ENCODE measurements at regions not wholly inside any gene's neighbourhood (a gene's known extent, or its start where the extent isn't known, plus 50 kb on each side); places are given as distances from the start of the nearest gene placed in this dataset.

DNA sequence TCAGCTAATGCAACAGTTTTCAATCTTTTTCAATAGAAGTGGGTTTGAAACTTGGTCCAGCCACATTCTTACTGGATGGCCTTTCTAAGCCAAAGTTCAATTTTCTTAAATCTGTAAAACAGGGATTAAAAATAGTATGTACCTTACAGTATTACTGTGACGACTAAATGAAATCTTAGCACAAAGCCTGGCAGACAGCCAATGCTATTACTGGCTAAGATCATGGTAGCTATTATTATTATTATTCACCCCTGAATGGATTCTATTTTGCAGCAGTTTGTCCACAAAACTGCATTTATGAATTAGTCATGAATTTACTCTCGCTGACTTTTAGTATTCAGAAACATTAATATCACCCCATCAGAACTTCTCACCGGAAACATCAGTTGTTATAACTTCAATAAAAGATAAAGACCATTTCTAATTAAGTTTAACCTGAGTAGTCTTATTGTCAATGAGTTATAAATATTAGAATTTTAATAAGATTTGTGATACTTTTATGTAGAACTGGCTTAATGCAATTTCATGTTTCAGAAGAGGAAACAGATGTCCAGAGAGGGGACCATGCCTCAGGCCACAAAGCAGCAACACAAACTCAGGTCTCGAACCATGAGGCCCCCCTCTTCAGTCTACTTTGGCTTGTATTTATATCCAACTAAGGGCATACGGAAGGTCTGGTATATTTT lies 468.2 kb downstream of the ARHGEF28 start:
- Mint-ChIP-seq H3K4me1 (ENCODE audit: low read depth) (no peaks in the 10 kb centered on the region), H3K9me3 (no peaks in the 10 kb centered on the region), H3K27me3 (ENCODE audit: low read depth) (peaks cover 5% of the 10 kb centered on the region), H3K27ac (no peak overlapping the region), H3K4me3 (no peak overlapping the region), H3K36me3 (ENCODE audit: low read depth) (no peaks in the 10 kb centered on the region)

DNA sequence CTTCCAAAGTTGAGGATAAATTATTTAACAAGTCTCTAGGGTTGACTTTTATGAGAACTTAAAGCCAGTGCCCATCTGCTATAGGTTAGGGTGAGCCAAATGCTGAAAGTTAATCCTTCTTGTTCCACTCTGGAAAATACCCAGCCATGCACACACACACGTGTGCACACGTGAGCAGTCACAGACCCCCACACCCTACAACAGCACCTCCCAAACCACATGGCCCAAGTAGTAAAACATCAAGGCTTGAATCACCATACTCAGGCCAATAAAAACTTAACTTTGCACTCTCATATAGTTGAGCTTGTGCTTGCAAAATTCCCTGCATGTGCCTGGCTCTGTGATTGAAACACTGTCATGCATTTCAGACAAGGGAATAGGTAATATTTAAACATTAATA lies 467.6 kb downstream of the ARHGEF28 start:
- H3K9me3 Mint-ChIP-seq, result no peaks in the 10 kb centered on the region
- peaks cover 5% of the 10 kb centered on the region for H3K27me3 Mint-ChIP-seq (ENCODE audit: low read depth)
- H3K4me3 Mint-ChIP-seq, result no peak overlapping the region
- H3K27ac Mint-ChIP-seq, result no peak overlapping the region
- no peaks in the 10 kb centered on the region for H3K4me1 Mint-ChIP-seq (ENCODE audit: low read depth)
- H3K36me3 Mint-ChIP-seq (ENCODE audit: low read depth), result no peaks in the 10 kb centered on the region

DNA sequence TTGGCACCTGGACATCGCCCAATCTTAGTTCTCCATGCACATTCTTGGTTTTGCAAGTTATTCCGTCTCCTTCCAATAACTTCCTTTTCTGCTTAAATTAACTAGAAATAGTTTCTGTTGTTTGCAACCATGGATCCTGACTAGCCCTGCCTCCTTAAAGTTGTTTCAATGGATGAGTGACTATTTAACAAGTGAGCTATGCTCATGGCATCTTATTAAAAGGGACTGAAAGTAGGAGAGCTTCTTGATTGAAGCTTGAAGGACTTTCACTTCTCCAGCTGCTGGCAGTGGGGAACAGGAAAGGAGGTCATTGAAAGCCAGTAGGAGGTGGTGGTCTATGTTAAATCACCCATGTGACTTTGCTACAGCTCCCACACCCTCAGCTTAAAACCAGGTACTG lies 466.8 kb downstream of the ARHGEF28 start:
- H3K9me3 Mint-ChIP-seq, result no peaks in the 10 kb centered on the region
- no peaks in the 10 kb centered on the region for H3K36me3 Mint-ChIP-seq (ENCODE audit: low read depth)
- no peak overlapping the region for H3K4me3 Mint-ChIP-seq
- no peak overlapping the region for H3K27ac Mint-ChIP-seq
- no peaks in the 10 kb centered on the region for H3K4me1 Mint-ChIP-seq (ENCODE audit: low read depth)
- peaks cover 5% of the 10 kb centered on the region for H3K27me3 Mint-ChIP-seq (ENCODE audit: low read depth)

DNA sequence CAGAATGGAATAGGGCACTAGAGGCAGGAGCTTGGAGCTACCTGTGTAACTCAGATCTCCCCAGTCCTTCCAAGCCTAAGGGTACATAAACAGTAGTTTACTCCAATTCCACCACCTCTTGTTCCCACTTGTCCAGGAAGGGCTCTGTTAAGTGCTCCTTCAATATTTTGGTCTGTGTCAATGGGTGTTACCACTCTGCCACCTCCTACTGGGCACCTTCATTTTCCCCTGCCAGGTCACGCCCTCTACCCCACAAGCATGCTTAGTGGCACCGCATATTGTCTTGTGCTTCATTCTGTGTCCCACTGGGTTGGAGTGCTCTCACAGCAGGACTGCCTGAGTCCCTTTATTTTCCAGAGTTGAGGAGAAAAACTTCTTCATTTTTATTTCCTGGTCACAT lies 459.8 kb downstream of the ARHGEF28 start:
- Mint-ChIP-seq H3K36me3 (ENCODE audit: low read depth) (no peaks in the 10 kb centered on the region), H3K4me3 (no peak overlapping the region)

DNA sequence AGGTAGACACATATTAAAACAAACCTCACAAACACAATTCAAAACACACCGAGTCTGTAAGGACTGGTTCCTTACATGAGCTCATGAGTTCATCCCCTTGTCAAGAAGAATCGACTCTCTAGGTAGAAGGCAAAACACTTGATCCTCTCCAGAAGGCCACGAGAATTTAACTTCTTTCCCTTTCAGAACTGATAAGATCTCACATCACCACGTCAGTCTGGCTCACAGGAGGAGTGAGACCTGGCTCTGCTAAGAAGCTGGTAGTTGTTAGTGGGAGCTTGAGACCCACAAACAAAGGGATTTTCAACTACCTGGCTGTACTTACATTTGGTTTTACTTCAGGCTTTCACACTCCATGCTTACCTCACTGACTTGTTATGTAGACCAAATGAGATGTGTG lies 459.2 kb downstream of the ARHGEF28 start:
- Mint-ChIP-seq H3K27me3 (ENCODE audit: low read depth) (no peaks in the 10 kb centered on the region), H3K36me3 (ENCODE audit: low read depth) (no peaks in the 10 kb centered on the region), H3K4me1 (ENCODE audit: low read depth) (no peaks in the 10 kb centered on the region), H3K9me3 (no peaks in the 10 kb centered on the region), H3K4me3 (no peak overlapping the region), H3K27ac (no peak overlapping the region)

More for the DNA sequence above, 459.8 kb downstream of the ARHGEF28 start:
- H3K9me3 Mint-ChIP-seq, result no peaks in the 10 kb centered on the region
- H3K27ac Mint-ChIP-seq, result no peak overlapping the region
- no peaks in the 10 kb centered on the region for H3K4me1 Mint-ChIP-seq (ENCODE audit: low read depth)
- H3K27me3 Mint-ChIP-seq (ENCODE audit: low read depth), result no peaks in the 10 kb centered on the region

DNA sequence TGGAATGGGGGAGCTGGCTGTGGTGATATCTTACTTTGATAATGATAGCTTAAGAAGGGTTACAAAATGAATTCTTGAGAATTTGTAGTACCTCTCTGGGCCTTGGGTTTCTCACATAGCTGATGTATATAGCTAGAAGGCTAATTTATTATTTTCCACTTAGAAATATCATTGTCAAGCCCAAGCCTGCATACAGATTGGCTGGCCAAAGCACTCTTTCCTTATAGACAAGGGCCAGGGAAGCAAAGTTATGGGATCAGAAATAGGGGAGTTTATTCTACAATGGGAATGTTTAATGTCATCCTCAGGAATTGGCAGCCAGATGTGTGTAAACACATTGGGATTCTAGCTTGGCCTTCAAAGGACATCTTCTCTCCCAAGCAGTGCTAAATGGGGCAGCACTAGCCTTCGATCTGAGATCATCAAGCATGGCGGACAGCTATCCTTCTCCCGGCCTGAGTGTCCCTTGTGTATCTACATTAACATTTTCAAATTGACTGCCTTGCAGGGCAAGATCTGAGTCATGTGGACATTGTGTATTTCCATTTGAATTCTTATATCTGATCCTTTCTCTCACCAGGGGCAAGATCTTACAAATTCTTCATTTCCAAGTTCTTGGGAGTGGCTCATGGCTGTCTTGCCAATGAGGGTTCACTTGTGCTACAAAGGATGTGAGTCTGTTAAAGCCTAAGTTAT lies 457.2 kb downstream of the ARHGEF28 start:
- H3K4me3 Mint-ChIP-seq, result no peak overlapping the region
- no peaks in the 10 kb centered on the region for H3K27me3 Mint-ChIP-seq (ENCODE audit: low read depth)
- no peaks in the 10 kb centered on the region for H3K36me3 Mint-ChIP-seq (ENCODE audit: low read depth)
- H3K27ac Mint-ChIP-seq, result no peak overlapping the region
- H3K4me1 Mint-ChIP-seq (ENCODE audit: low read depth), result no peaks in the 10 kb centered on the region
- no peaks in the 10 kb centered on the region for H3K9me3 Mint-ChIP-seq

DNA sequence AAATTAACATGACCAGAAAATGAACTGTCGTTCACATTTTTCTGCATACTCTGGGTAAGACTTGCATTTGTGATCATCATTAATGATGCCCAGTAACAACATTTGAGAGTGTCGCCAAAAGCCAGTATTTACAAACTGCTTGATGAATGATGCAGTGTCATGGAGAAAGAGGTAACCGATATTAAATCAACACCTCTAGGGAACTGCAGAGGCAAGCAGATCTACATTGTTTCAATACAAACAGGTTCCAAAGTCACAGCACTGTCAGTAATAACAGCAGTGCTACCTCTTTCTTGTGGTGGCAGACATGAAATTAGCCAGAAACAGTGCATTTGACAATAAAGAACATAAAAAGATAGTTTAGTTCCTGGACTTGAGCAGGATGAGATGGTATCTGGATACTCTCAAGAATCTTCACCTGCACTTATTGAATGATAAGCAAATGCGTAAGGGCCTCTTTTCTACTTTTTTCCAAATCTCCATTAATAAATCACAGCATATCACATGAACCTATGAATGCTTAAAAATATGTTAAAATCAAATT lies 456.6 kb downstream of the ARHGEF28 start:
- no peaks in the 10 kb centered on the region for H3K27me3 Mint-ChIP-seq (ENCODE audit: low read depth)
- H3K9me3 Mint-ChIP-seq, result no peaks in the 10 kb centered on the region
- no peak overlapping the region for H3K4me3 Mint-ChIP-seq
- no peaks in the 10 kb centered on the region for H3K36me3 Mint-ChIP-seq (ENCODE audit: low read depth)
- no peaks in the 10 kb centered on the region for H3K4me1 Mint-ChIP-seq (ENCODE audit: low read depth)
- H3K27ac Mint-ChIP-seq, result no peak overlapping the region

DNA sequence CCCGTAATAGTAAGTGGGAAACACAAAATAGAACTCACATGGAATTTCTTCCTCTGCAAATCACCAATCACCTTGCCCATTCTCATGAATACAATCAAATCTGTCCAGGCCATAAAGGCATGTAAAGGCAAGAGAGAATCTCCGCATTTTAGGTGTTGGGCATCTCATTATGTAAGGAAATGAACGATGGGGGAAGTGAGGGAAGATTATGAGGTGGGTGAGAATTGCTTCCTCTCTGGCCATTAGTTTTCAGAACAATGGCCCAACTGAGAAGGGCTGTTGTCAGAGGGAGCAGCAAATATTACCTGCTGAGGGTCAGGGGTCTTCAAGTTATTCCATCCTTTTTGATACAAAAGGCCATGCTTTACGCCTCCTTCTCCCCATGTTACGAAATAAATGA lies 455.1 kb downstream of the ARHGEF28 start:
- H3K4me3 Mint-ChIP-seq, result no peak overlapping the region
- no peak overlapping the region for H3K27ac Mint-ChIP-seq
- no peaks in the 10 kb centered on the region for H3K4me1 Mint-ChIP-seq (ENCODE audit: low read depth)
- H3K36me3 Mint-ChIP-seq (ENCODE audit: low read depth), result no peaks in the 10 kb centered on the region
- H3K27me3 Mint-ChIP-seq (ENCODE audit: low read depth), result peaks cover 3% of the 10 kb centered on the region
- no peaks in the 10 kb centered on the region for H3K9me3 Mint-ChIP-seq

DNA sequence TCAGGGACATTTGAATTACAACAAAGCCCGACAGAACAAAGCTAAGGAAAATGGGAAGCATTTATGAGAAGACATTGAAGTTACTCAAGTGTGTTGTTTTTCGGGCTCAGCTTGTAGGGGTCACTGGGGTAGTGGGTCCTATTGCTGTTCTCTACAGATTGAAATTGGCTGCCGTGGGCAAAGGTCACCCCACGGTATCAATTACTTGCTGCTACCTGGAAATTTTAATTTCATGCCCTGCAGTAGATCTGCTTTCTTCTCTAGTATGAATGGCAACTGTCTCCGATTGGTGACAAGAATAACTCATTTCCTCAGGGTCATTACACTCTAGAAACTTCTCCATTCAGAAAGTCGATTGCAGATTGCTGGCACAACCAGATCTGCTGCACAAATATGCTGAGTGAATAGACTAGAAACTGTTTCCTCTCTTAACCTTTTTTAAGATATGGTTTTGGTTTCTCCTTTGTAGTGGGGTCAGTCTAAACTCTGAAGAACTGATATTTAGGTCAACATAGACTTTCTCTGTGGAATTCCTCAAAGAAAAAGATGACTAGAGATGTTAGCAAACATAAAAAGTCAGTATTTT lies 454.1 kb downstream of the ARHGEF28 start:
- H3K4me1 Mint-ChIP-seq (ENCODE audit: low read depth), result no peaks in the 10 kb centered on the region
- H3K36me3 Mint-ChIP-seq (ENCODE audit: low read depth), result no peaks in the 10 kb centered on the region
- H3K27me3 Mint-ChIP-seq (ENCODE audit: low read depth), result peaks cover 3% of the 10 kb centered on the region
- no peak overlapping the region for H3K4me3 Mint-ChIP-seq
- no peaks in the 10 kb centered on the region for H3K9me3 Mint-ChIP-seq
- H3K27ac Mint-ChIP-seq, result no peak overlapping the region

DNA sequence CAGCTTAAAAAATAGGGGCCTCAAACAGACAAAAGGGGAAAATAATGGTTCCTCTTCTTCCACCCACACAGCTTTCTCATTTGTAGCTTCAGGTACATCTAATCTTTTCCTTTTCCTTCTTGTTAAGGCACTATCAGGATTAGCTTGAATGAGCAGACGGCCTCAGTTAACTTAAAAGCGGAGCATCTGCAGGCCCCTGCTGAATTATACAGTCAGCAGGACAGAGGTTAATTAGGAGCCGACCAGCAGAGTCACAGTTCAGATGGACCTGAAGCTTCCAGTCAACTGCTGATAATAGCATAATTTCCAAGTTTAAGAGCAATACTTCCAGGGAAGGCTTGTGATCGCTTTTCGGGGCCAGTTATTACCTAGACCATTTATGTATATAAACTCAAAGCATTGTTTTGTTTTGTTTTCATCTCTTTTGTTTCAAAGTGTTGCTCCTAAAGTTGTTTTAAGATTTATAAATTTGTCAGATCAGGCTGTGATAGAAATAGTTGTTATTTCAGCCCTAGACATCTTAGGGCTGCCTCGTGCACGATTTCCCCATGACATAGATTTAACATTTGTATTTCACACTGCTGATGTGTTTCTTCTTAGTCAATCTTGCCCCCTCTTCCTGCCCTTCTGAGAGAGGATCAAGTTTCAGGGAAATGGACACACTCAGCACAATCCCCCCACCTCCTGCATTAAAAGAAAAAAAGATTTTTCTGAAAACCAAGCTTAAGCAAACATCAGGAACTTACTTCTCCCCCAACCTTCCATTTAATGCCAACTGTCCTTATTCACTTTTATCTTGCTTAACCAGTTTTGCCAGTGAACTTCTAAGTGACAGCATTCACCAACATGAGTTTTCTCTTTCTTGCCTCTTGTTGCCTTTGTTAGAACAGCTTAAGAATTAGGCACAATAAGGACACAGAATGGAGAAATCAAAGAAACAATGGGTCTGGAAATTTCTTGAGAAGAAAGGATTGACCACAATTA lies 449.8 kb downstream of the ARHGEF28 start:
- Mint-ChIP-seq H3K9me3 (no peaks in the 10 kb centered on the region), H3K27me3 (ENCODE audit: low read depth) (peaks cover 3% of the 10 kb centered on the region), H3K27ac (no peak overlapping the region), H3K4me3 (no peak overlapping the region), H3K36me3 (ENCODE audit: low read depth) (no peaks in the 10 kb centered on the region), H3K4me1 (ENCODE audit: low read depth) (no peaks in the 10 kb centered on the region)

DNA sequence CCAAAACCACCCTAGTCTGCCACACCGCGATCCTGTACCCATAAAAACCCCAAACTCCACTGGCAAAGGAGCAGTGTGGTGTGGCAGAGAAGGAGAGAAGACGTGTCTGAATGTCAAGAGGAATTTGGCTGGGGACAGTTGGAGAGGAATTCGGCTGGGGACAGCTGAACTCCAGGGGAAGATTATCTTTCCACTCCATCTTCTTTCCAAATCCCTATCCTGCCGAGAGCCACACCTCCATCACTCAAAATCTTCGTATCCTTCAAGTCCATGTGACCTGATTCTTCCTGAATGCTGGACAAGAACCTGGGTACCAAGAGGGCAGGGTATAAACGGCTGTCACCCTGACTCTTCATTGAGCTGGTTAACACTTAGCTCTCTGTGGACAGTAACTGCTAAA lies 448.1 kb downstream of the ARHGEF28 start:
- no peaks in the 10 kb centered on the region for H3K4me1 Mint-ChIP-seq (ENCODE audit: low read depth)
- no peaks in the 10 kb centered on the region for H3K36me3 Mint-ChIP-seq (ENCODE audit: low read depth)
- H3K27ac Mint-ChIP-seq, result no peak overlapping the region
- no peak overlapping the region for H3K4me3 Mint-ChIP-seq
- peaks cover 3% of the 10 kb centered on the region for H3K27me3 Mint-ChIP-seq (ENCODE audit: low read depth)
- no peaks in the 10 kb centered on the region for H3K9me3 Mint-ChIP-seq

DNA sequence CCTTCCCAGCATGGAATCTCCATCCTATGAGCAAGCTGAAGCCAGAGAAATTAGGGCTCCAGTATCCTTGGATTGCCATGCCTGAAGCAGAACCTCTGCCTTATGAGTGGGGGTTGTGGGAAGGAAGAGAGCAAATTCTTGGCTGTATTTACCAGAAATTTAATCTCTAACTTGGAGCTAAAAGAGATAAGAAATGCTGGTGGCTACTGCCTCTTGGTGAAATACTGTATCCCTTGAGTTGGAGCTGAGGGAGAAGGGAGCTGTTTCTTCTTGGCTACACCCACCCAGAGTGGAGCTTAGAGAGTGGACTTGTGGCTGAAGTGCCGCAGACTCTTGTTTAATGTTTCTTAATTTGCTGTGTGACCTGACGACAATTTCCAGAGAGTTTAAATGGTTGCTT lies 447.3 kb downstream of the ARHGEF28 start:
- H3K4me3 Mint-ChIP-seq, result no peak overlapping the region
- peaks cover 3% of the 10 kb centered on the region for H3K27me3 Mint-ChIP-seq (ENCODE audit: low read depth)
- no peaks in the 10 kb centered on the region for H3K36me3 Mint-ChIP-seq (ENCODE audit: low read depth)
- no peaks in the 10 kb centered on the region for H3K9me3 Mint-ChIP-seq
- no peak overlapping the region for H3K27ac Mint-ChIP-seq
- H3K4me1 Mint-ChIP-seq (ENCODE audit: low read depth), result no peaks in the 10 kb centered on the region

DNA sequence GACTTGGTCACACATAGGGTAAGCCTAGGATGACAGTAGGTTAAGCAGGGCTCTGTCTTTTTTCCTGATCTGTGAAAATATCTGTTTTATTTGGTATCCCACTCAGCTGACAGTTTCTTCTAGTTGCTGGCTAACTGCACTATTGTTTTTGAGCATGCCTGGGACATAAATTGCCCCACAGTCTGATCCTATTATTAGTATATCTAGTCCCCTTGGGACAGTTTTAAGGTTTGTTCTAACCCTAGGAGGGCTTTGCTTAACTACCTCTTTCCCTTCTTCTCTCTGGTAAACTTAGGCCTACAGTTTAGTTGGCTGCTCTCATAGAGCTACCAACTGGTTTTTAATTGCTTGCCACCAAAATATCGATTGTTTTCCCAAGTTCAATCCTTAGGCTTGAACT lies 446.6 kb downstream of the ARHGEF28 start:
- peaks cover 3% of the 10 kb centered on the region for H3K27me3 Mint-ChIP-seq (ENCODE audit: low read depth)

DNA sequence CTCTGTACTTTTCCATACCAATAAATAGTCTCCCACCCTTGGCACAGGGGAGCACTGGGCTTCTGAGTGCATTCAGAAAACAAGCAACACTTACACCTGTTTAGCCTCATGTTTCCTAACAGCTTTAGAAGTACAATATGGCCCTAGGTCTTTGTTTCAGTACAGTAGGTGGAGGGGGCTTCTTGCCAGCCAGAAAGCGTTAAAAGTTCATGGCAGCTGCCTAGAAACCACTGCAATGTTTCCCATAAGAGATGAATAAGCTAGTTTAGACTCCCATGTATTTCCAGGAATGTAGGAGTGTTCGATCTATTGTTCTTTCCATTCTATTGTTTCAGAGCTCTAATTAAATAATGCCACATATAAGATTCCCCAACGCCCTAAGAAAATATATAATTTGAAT lies 444.8 kb downstream of the ARHGEF28 start:
- no peak overlapping the region for H3K27ac Mint-ChIP-seq
- H3K4me1 Mint-ChIP-seq (ENCODE audit: low read depth), result no peaks in the 10 kb centered on the region
- no peaks in the 10 kb centered on the region for H3K9me3 Mint-ChIP-seq
- no peaks in the 10 kb centered on the region for H3K27me3 Mint-ChIP-seq (ENCODE audit: low read depth)
- H3K4me3 Mint-ChIP-seq, result no peak overlapping the region
- H3K36me3 Mint-ChIP-seq (ENCODE audit: low read depth), result no peaks in the 10 kb centered on the region

More for the DNA sequence above, 446.6 kb downstream of the ARHGEF28 start:
- no peak overlapping the region for H3K4me3 Mint-ChIP-seq
- no peaks in the 10 kb centered on the region for H3K36me3 Mint-ChIP-seq (ENCODE audit: low read depth)
- no peaks in the 10 kb centered on the region for H3K4me1 Mint-ChIP-seq (ENCODE audit: low read depth)
- H3K27ac Mint-ChIP-seq, result no peak overlapping the region
- no peaks in the 10 kb centered on the region for H3K9me3 Mint-ChIP-seq
